ENCODE measurements at regions not wholly inside any gene's neighbourhood (a gene's known extent, or its start where the extent isn't known, plus 50 kb on each side); places are given as distances from the start of the nearest gene placed in this dataset.

DNA sequence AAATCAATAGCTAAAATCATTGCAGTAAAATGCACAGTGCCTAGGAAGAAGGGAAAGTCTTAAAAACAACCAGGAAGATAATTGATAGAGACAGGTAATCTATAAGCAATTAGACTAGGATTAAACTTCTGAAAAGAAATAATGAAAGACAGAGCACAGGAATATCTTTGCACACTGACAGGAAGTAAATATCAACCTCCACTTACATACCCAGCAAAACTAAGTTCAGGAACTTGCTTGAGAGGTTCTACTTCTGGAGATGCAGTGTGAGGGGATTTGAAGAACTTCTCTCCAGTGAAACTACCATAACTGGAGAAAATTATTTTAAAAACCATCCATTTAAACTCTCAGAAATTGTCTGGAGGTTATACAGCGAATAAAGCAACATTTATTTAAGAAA lies 104.1 kb downstream of the EHF start:
- H3K79me2 ChIP-seq (ENCODE audit: insufficient read depth, low read length): no peaks in the 10 kb centered on the region
- no peaks in the 10 kb centered on the region for H4K20me1 ChIP-seq (ENCODE audit: insufficient read depth, low read length)
- no peaks in the 10 kb centered on the region for H3K27me3 ChIP-seq (ENCODE audit: control insufficient read depth in 1 of 2, insufficient read depth in 2 of 2, low read length in 2 of 2)
- POLR2A ChIA-PET: no interaction called here
- no peak overlapping the region for H3K27ac ChIP-seq (ENCODE audit: extremely low read length, insufficient read depth, low read length)
- peaks cover 24% of the 10 kb centered on the region for H3K4me1 ChIP-seq (ENCODE audit: insufficient read depth, low read length)
- no peak for DNase-seq (ENCODE audit: low spot score)
- no peaks in the 10 kb centered on the region for H3K9me3 ChIP-seq (ENCODE audit: low read length)
- TF ChIP-seq KDM5A (IDR thresholded peaks at IDR 0.05; ENCODE audit: borderline replicate concordance, low read length): no peak
- peak; percentile 94; the same call in 1 of the 2 replicates for TF ChIP-seq ZFP1 (CRISPR knock-in tag; IDR thresholded peaks at IDR 0.05)
- no TSS peak for BruUV-seq (replicated peaks)
- FAIRE-seq: no peak
- CTCF ChIA-PET (ENCODE audit: low intra/inter-chr PET ratio, low total read pairs): no interaction called here
- no peak overlapping the region for H3K4me3 ChIP-seq (replicated peaks in 1 of 3; ENCODE audit: insufficient read depth in 1 of 3, low read depth in 2 of 3, low read length in 3 of 3)
- intact Hi-C loops (cut with micrococcal nuclease; ENCODE audit: unreplicated experiment): no loop called here
- H3K4me2 ChIP-seq (ENCODE audit: low read depth, low read length): no peak overlapping the region
- WGBS (ENCODE audit: low lambda C conversion rate): 68% methylated on average over 1 of the region's 1 CpG
- no peak overlapping the region for H2AFZ ChIP-seq (ENCODE audit: low read length)
- H3K36me3 ChIP-seq (replicated peaks in 1 of 2; ENCODE audit: control insufficient read depth in 1 of 2, insufficient read depth in 2 of 2, low read length in 2 of 2): no peaks in the 10 kb centered on the region
- in situ Hi-C loops (cut with HindIII; ENCODE audit: extremely low pct_ligation_motif_present, low pct_unique_long_range_greater_than_20kb): no loop called here
- no peak for ATAC-seq
- H3K9ac ChIP-seq (ENCODE audit: insufficient read depth, low read depth, low read length): no peak overlapping the region

DNA sequence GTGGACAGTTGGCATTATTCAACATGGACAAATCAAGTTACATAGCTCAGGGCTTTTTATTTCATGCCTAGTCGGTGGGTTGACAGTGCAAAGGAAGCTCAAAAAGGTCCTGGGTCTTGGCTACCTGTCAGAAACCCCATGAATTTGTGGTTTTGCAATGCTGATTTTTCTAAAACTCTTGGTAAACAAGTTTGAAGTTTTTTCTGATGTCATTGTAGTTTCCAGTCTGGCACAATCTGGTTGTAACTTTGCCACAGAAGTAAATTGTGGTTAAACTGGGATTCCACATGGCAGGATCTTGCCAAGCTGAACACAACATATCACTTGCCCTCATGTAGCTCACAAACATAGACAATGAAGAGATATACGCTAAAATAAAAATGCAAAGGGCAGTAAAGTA lies 100.8 kb downstream of the EHF start:
- no peak for ATAC-seq
- Histone ChIP-seq H2AFZ (ENCODE audit: low read length) (no peak overlapping the region), H3K4me3 (replicated peaks in 1 of 3; ENCODE audit: insufficient read depth in 1 of 3, low read depth in 2 of 3, low read length in 3 of 3) (no peak overlapping the region), H3K36me3 (replicated peaks in 1 of 2; ENCODE audit: control insufficient read depth in 1 of 2, insufficient read depth in 2 of 2, low read length in 2 of 2) (no peaks in the 10 kb centered on the region), H3K79me2 (ENCODE audit: insufficient read depth, low read length) (no peaks in the 10 kb centered on the region), H3K4me2 (ENCODE audit: low read depth, low read length) (no peak overlapping the region), H3K27ac (ENCODE audit: extremely low read length, insufficient read depth, low read length) (no peak overlapping the region), H4K20me1 (ENCODE audit: insufficient read depth, low read length) (no peaks in the 10 kb centered on the region), H3K27me3 (ENCODE audit: control insufficient read depth in 1 of 2, insufficient read depth in 2 of 2, low read length in 2 of 2) (no peaks in the 10 kb centered on the region), H3K9me3 (ENCODE audit: low read length) (no peaks in the 10 kb centered on the region), H3K9ac (ENCODE audit: insufficient read depth, low read depth, low read length) (no peak overlapping the region), H3K4me1 (ENCODE audit: insufficient read depth, low read length) (peaks cover 13% of the 10 kb centered on the region)
- 48% methylated on average over 2 of the region's 2 CpGs for WGBS (ENCODE audit: low lambda C conversion rate)
- BruUV-seq (replicated peaks): no TSS peak
- intact Hi-C loops (cut with micrococcal nuclease; ENCODE audit: unreplicated experiment) (no loop called here), in situ Hi-C loops (cut with HindIII; ENCODE audit: extremely low pct_ligation_motif_present, low pct_unique_long_range_greater_than_20kb) (no loop called here)
- ChIA-PET POLR2A (no interaction called here), CTCF (ENCODE audit: low intra/inter-chr PET ratio, low total read pairs) (no interaction called here)
- no peak for DNase-seq (ENCODE audit: low spot score)
- FAIRE-seq: no peak
- no peak for TF ChIP-seq ZSCAN12 (CRISPR knock-in tag; IDR thresholded peaks at IDR 0.05)
- TF ChIP-seq GATA4 (IDR thresholded peaks at IDR 0.05; ENCODE audit: borderline replicate concordance, low read depth): no peak
- TF ChIP-seq IKZF4 (CRISPR knock-in tag; IDR thresholded peaks at IDR 0.05; ENCODE audit: borderline replicate concordance, low read depth, not compliant biosample characterization): no peak
- TF ChIP-seq, protein P1, sequence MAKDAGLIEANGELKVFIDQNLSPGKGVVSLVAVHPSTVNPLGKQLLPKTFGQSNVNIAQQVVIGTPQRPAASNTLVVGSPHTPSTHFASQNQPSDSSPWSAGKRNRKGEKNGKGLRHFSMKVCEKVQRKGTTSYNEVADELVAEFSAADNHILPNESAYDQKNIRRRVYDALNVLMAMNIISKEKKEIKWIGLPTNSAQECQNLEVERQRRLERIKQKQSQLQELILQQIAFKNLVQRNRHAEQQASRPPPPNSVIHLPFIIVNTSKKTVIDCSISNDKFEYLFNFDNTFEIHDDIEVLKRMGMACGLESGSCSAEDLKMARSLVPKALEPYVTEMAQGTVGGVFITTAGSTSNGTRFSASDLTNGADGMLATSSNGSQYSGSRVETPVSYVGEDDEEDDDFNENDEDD (CRISPR knock-in tag; IDR thresholded peaks at IDR 0.05; ENCODE audit: borderline replicate concordance): no peak
- no peak for TF ChIP-seq RBFOX2 (IDR thresholded peaks at IDR 0.05; ENCODE audit: low read depth, low read length)
- TF ChIP-seq HDAC1 (CRISPR knock-in tag; IDR thresholded peaks at IDR 0.05): no peak
- TF ChIP-seq AGO1 (IDR thresholded peaks at IDR 0.05; ENCODE audit: low read depth, low read length, poor library complexity, severe bottlenecking): no peak
- no peak for TF ChIP-seq MEIS2 (CRISPR knock-in tag; IDR thresholded peaks at IDR 0.05)
- TF ChIP-seq, protein P2, sequence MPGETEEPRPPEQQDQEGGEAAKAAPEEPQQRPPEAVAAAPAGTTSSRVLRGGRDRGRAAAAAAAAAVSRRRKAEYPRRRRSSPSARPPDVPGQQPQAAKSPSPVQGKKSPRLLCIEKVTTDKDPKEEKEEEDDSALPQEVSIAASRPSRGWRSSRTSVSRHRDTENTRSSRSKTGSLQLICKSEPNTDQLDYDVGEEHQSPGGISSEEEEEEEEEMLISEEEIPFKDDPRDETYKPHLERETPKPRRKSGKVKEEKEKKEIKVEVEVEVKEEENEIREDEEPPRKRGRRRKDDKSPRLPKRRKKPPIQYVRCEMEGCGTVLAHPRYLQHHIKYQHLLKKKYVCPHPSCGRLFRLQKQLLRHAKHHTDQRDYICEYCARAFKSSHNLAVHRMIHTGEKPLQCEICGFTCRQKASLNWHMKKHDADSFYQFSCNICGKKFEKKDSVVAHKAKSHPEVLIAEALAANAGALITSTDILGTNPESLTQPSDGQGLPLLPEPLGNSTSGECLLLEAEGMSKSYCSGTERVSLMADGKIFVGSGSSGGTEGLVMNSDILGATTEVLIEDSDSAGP (CRISPR knock-in tag; IDR thresholded peaks at IDR 0.05; ENCODE audit: borderline replicate concordance): no peak
- no peak for TF ChIP-seq MIER3 (CRISPR knock-in tag; IDR thresholded peaks at IDR 0.05; ENCODE audit: borderline replicate concordance)
- no peak for TF ChIP-seq PTBP1 (IDR thresholded peaks at IDR 0.05; ENCODE audit: low read depth, low read length, poor library complexity, severe bottlenecking)
- TF ChIP-seq, protein P3, sequence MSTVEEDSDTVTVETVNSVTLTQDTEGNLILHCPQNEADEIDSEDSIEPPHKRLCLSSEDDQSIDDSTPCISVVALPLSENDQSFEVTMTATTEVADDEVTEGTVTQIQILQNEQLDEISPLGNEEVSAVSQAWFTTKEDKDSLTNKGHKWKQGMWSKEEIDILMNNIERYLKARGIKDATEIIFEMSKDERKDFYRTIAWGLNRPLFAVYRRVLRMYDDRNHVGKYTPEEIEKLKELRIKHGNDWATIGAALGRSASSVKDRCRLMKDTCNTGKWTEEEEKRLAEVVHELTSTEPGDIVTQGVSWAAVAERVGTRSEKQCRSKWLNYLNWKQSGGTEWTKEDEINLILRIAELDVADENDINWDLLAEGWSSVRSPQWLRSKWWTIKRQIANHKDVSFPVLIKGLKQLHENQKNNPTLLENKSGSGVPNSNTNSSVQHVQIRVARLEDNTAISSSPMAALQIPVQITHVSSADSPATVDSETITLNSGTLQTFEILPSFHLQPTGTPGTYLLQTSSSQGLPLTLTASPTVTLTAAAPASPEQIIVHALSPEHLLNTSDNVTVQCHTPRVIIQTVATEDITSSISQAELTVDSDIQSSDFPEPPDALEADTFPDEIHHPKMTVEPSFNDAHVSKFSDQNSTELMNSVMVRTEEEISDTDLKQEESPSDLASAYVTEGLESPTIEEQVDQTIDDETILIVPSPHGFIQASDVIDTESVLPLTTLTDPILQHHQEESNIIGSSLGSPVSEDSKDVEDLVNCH (CRISPR knock-in tag; IDR thresholded peaks at IDR 0.05): no peak
- TF ChIP-seq FOXC1 (CRISPR knock-in tag; IDR thresholded peaks at IDR 0.05; ENCODE audit: borderline replicate concordance): no peak
